Small intestine (tissue), 7 donors: ENCODE measurements at regions not wholly inside any gene's neighbourhood (a gene's known extent, or its start where the extent isn't known, plus 50 kb on each side); places are given as distances from the start of the nearest gene placed in this dataset.
A peak's percentile ranks its signal among the peaks of the same experiment; 100 is the strongest.

Experiments used
- DNase-seq, 2 donors: peaks; one replicate each; pipeline versions ENCODE4 v3.0.0 to v3.0.0-alpha.2; 2013
- FAIRE-seq: peaks from 2 replicates; lab custom pipeline; 2012; peaks lifted over from hg19 to GRCh38; lab: Jason Lieb, UNC
- H3K27ac ChIP-seq, 3 donors: one replicate each; pipeline ENCODE4 v1.5.1; 2013; ENCODE audit warnings: low read length in 2 of 3, mild to moderate bottlenecking in 2 of 3, control low read depth in 1 of 3, inconsistent platforms in 1 of 3, low read depth in 1 of 3, moderate library complexity in 1 of 3
- H3K27me3 ChIP-seq, 3 donors: one replicate each; pipeline ENCODE4 v1.6.1; 2013; ENCODE audit warnings: low read length in 3 of 3, inconsistent platforms in 1 of 3; ENCODE audit not compliant: control insufficient read depth in 3 of 3, insufficient read depth in 3 of 3
- H3K36me3 ChIP-seq, 3 donors: one replicate each; pipeline ENCODE4 v1.6.1; 2013; ENCODE audit warnings: low read length in 3 of 3, inconsistent platforms in 1 of 3, low read depth in 1 of 3, mild to moderate bottlenecking in 1 of 3, moderate library complexity in 1 of 3; ENCODE audit not compliant: control insufficient read depth in 3 of 3, insufficient read depth in 2 of 3
- H3K4me1 ChIP-seq, 3 donors: one replicate each; pipeline ENCODE4 v1.6.1; 2013; ENCODE audit warnings: low read length in 2 of 3, inconsistent platforms in 1 of 3, low read depth in 1 of 3, mild to moderate bottlenecking in 1 of 3, moderate library complexity in 1 of 3; ENCODE audit not compliant: control insufficient read depth in 3 of 3, insufficient read depth in 2 of 3
- H3K4me3 ChIP-seq, 3 donors: one replicate each; pipeline ENCODE4 v1.5.1; 2013; ENCODE audit warnings: low read length in 3 of 3, control low read depth in 1 of 3, inconsistent platforms in 1 of 3, low read depth in 1 of 3, mild to moderate bottlenecking in 1 of 3, moderate library complexity in 1 of 3
- H3K9me3 ChIP-seq, 2 donors: one replicate each; pipeline ENCODE4 v1.6.1; 2013; ENCODE audit warnings: low read depth in 1 of 2, low read length in 1 of 2; ENCODE audit not compliant: control insufficient read depth in 2 of 2, insufficient read depth in 1 of 2
- WGBS, 3 donors: extraction: QIAGEN DNeasy Blood & Tissue Kit; methylation state at CpG; one replicate each; pipeline ENCODE4 v1.1.7; 2013; 5-methylcytosine and 5-hydroxymethylcytosine counted together
- donor health status: healthy with polysubstance abuse.
- donor health status: control.
- donor health status: control.
- donor health status: Bipolar disorder and iron deficiency.
- donor health status: healthy.

- FAIRE-seq (no peak), DNase-seq (no peak)
- WGBS, 3 donors: 84 to 89% (median 85%) methylated on average over 5 of the region's 5 CpGs
These were observed 72.8 kb downstream of the CMPK2 start for GRCh38 chr2:6792883-6793282.

GRCh38 chr2:6793371-6793770 is 72.3 kb downstream of the CMPK2 start:
- Histone ChIP-seq H3K9me3 (no peaks in the 10 kb centered on the region), H3K4me3 (no peak overlapping the region), H3K36me3 (no peaks in the 10 kb centered on the region), H3K27ac (no peak overlapping the region), H3K4me1 (no peaks in the 10 kb centered on the region), H3K27me3 (peaks cover 0 to 11% (median 0%) of the 10 kb centered on the region in 3 donors)
- 31 to 78% (median 53%) methylated on average over 3 of the region's 3 CpGs for WGBS, 3 donors
- FAIRE-seq (no peak), DNase-seq (peak in 1 of 2 donors; percentile 28)

More at GRCh38 chr2:6792883-6793282, 72.8 kb downstream of the CMPK2 start:
- no peaks in the 10 kb centered on the region for H3K4me1 ChIP-seq
- no peaks in the 10 kb centered on the region for H3K36me3 ChIP-seq
- no peaks in the 10 kb centered on the region for H3K9me3 ChIP-seq
- peaks cover 0 to 11% (median 0%) of the 10 kb centered on the region in 3 donors for H3K27me3 ChIP-seq
- H3K27ac ChIP-seq: no peak overlapping the region
- H3K4me3 ChIP-seq: no peak overlapping the region

GRCh38 chr2:6793913-6794312 is 71.8 kb downstream of the CMPK2 start:
- Histone ChIP-seq H3K27me3 (peaks cover 0 to 11% (median 0%) of the 10 kb centered on the region in 3 donors), H3K27ac (no peak overlapping the region), H3K4me3 (no peak overlapping the region), H3K36me3 (no peaks in the 10 kb centered on the region), H3K9me3 (no peaks in the 10 kb centered on the region), H3K4me1 (no peaks in the 10 kb centered on the region)
- no peak for FAIRE-seq
- DNase-seq: no peak
- WGBS, 3 donors: 66 to 80% (median 72%) methylated on average over 6 of the region's 6 CpGs

- FAIRE-seq: no peak
- Histone ChIP-seq H3K27ac (no peak overlapping the region), H3K4me1 (no peaks in the 10 kb centered on the region), H3K9me3 (no peaks in the 10 kb centered on the region), H3K4me3 (no peak overlapping the region), H3K36me3 (no peaks in the 10 kb centered on the region), H3K27me3 (peaks cover 0 to 11% (median 0%) of the 10 kb centered on the region in 3 donors)
- DNase-seq: no peak
- 80 to 88% (median 88%) methylated on average over 8 of the region's 8 CpGs for WGBS, 3 donors
These were observed 71.3 kb downstream of the CMPK2 start for GRCh38 chr2:6794448-6794847.
